ENCODE measurements at regions not wholly inside any gene's neighbourhood (a gene's known extent, or its start where the extent isn't known, plus 50 kb on each side); places are given as distances from the start of the nearest gene placed in this dataset.

DNA sequence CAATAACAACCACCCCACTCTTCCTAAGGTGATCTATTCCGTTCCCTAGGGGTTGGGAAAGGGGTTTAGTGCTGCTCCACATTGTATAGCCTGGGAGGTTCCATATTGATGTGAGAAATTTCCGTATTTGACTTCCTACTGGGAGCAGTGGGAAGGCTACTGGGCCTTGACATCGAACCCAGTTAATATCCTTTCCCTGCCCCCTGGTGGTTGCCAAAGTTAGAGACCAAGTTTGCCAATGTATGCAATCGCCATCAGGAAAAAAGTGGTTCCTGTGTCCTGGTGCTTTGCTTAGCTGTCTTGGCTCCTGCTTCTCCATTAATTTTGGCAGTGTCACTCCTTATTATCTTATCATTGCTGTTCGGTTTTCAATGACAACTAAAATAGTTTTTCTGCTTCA lies 914.9 kb downstream of the KCNJ2 start:
- TF ChIP-seq, protein P1, sequence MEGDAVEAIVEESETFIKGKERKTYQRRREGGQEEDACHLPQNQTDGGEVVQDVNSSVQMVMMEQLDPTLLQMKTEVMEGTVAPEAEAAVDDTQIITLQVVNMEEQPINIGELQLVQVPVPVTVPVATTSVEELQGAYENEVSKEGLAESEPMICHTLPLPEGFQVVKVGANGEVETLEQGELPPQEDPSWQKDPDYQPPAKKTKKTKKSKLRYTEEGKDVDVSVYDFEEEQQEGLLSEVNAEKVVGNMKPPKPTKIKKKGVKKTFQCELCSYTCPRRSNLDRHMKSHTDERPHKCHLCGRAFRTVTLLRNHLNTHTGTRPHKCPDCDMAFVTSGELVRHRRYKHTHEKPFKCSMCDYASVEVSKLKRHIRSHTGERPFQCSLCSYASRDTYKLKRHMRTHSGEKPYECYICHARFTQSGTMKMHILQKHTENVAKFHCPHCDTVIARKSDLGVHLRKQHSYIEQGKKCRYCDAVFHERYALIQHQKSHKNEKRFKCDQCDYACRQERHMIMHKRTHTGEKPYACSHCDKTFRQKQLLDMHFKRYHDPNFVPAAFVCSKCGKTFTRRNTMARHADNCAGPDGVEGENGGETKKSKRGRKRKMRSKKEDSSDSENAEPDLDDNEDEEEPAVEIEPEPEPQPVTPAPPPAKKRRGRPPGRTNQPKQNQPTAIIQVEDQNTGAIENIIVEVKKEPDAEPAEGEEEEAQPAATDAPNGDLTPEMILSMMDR (IDR thresholded peaks at IDR 0.05): peak in 1 of 3 experiments; percentile 16
- TF ChIP-seq POLR2A (IDR thresholded peaks at IDR 0.05; ENCODE audit: low read depth) (no peak), POLR2AphosphoS5 (IDR thresholded peaks at IDR 0.05) (no peak)
